ENCODE measurements at regions not wholly inside any gene's neighbourhood (a gene's known extent, or its start where the extent isn't known, plus 50 kb on each side); places are given as distances from the start of the nearest gene placed in this dataset.

- intact Hi-C loops (cut with micrococcal nuclease) = no loop called here
- Histone ChIP-seq H4K20me1 (ENCODE audit: insufficient read depth, low read length) (no peaks in the 10 kb centered on the region), H3K27me3 (ENCODE audit: control insufficient read depth in 2 of 2, insufficient read depth in 2 of 2, low read length in 2 of 2) (no peaks in the 10 kb centered on the region), H2AFZ (ENCODE audit: insufficient read depth, low read depth, low read length, poor library complexity, severe bottlenecking) (no peak overlapping the region), H3K9me3 (replicated peaks in 1 of 2; ENCODE audit: control insufficient read depth in 1 of 2, insufficient read depth in 1 of 2, low read length in 2 of 2) (no peaks in the 10 kb centered on the region), H3K36me3 (replicated peaks in 1 of 2; ENCODE audit: control insufficient read depth in 1 of 2, insufficient read depth in 2 of 2, low read length in 2 of 2) (no peaks in the 10 kb centered on the region), H3K79me2 (ENCODE audit: insufficient read depth, low read length) (no peaks in the 10 kb centered on the region), H3K4me1 (ENCODE audit: control insufficient read depth in 1 of 2, insufficient read depth in 2 of 2, low read length in 2 of 2) (peaks cover 75 to 87% of the 10 kb centered on the region in 2 donors), H3K4me2 (replicated peaks; ENCODE audit: extremely low read depth, low read length, poor library complexity, severe bottlenecking) (peak overlapping the region; percentile 26), H3K9ac (ENCODE audit: insufficient read depth, low read length, poor library complexity, severe bottlenecking) (peak overlapping the region; percentile 6), H3K4me3 (replicated peaks in 1 of 3; ENCODE audit: low read depth in 2 of 3, low read length in 3 of 3) (peak overlapping the region in 1 of 3 experiments; percentile 37), H3K27ac (ENCODE audit: low read depth in 1 of 2, low read length in 2 of 2) (peak overlapping the region; percentile 54 to 85)
- DNase-seq = peak; percentile 62 to 81 (median 74)
- Mint-ChIP-seq H3K4me1 (peaks cover 13% of the 10 kb centered on the region), H3K4me3 (peak overlapping the region in 1 of 2 donors; percentile 71), H3K27me3 (ENCODE audit: low read depth in 3 of 3) (peaks cover 0 to 3% (median 0%) of the 10 kb centered on the region in 3 donors), H3K36me3 (peaks cover 2 to 4% of the 10 kb centered on the region in 2 donors), H3K27ac (peak overlapping the region; percentile 70 to 92 (median 86)), H3K9me3 (peaks cover 0 to 4% (median 0%) of the 10 kb centered on the region in 7 donors)
- no peak for TF ChIP-seq CTCF (IDR thresholded peaks at IDR 0.05)
- no CpG with 5 or more reads among the region's 4 CpGs for WGBS (ENCODE audit: insufficient coverage)
These were observed 75.5 kb downstream of the CCR1 start for GRCh38 chr3:46132565-46132964.

- no peak overlapping the region for H2AFZ ChIP-seq (ENCODE audit: insufficient read depth, low read depth, low read length, poor library complexity, severe bottlenecking)
- Mint-ChIP-seq H3K9me3 (peaks cover 0 to 4% (median 0%) of the 10 kb centered on the region in 7 donors), H3K4me3 (no peak overlapping the region), H3K4me1 (peaks cover 17% of the 10 kb centered on the region), H3K27me3 (ENCODE audit: low read depth in 3 of 3) (peaks cover 0 to 3% (median 0%) of the 10 kb centered on the region in 3 donors), H3K36me3 (peaks cover 2 to 4% of the 10 kb centered on the region in 2 donors), H3K27ac (peak overlapping the region in 6 of 7 donors; percentile 66 to 92 (median 82))
- 100% methylated on average over 8 of the region's 8 CpGs for WGBS (ENCODE audit: insufficient coverage)
- no peak for TF ChIP-seq CTCF (IDR thresholded peaks at IDR 0.05)
- no peaks in the 10 kb centered on the region for H3K9me3 ChIP-seq (replicated peaks in 1 of 2; ENCODE audit: control insufficient read depth in 1 of 2, insufficient read depth in 1 of 2, low read length in 2 of 2)
- H4K20me1 ChIP-seq (ENCODE audit: insufficient read depth, low read length) = no peaks in the 10 kb centered on the region
- peaks cover 78 to 88% of the 10 kb centered on the region in 2 donors for H3K4me1 ChIP-seq (ENCODE audit: control insufficient read depth in 1 of 2, insufficient read depth in 2 of 2, low read length in 2 of 2)
- intact Hi-C loops (cut with micrococcal nuclease) = loop anchor here in 1 of 2 donors (2.0 kb wide), 1 partner anchor 15 kb away; no protein-coding TSS in a partner anchor
- no peaks in the 10 kb centered on the region for H3K27me3 ChIP-seq (ENCODE audit: control insufficient read depth in 2 of 2, insufficient read depth in 2 of 2, low read length in 2 of 2)
- H3K4me2 ChIP-seq (replicated peaks; ENCODE audit: extremely low read depth, low read length, poor library complexity, severe bottlenecking) = peak overlapping the region; percentile 26
- H3K36me3 ChIP-seq (replicated peaks in 1 of 2; ENCODE audit: control insufficient read depth in 1 of 2, insufficient read depth in 2 of 2, low read length in 2 of 2) = no peaks in the 10 kb centered on the region
- no peak overlapping the region for H3K9ac ChIP-seq (ENCODE audit: insufficient read depth, low read length, poor library complexity, severe bottlenecking)
- peak overlapping the region; percentile 25 to 85 for H3K27ac ChIP-seq (ENCODE audit: low read depth in 1 of 2, low read length in 2 of 2)
- H3K4me3 ChIP-seq (replicated peaks in 1 of 3; ENCODE audit: low read depth in 2 of 3, low read length in 3 of 3) = peak overlapping the region in 1 of 3 experiments; percentile 37
- H3K79me2 ChIP-seq (ENCODE audit: insufficient read depth, low read length) = no peaks in the 10 kb centered on the region
- no peak for DNase-seq
These were observed 76.1 kb downstream of the CCR1 start for GRCh38 chr3:46131884-46132450.

Data from CD14-positive monocyte (primary cell).